ENCODE measurements at regions not wholly inside any gene's neighbourhood (a gene's known extent, or its start where the extent isn't known, plus 50 kb on each side); places are given as distances from the start of the nearest gene placed in this dataset.

DNA sequence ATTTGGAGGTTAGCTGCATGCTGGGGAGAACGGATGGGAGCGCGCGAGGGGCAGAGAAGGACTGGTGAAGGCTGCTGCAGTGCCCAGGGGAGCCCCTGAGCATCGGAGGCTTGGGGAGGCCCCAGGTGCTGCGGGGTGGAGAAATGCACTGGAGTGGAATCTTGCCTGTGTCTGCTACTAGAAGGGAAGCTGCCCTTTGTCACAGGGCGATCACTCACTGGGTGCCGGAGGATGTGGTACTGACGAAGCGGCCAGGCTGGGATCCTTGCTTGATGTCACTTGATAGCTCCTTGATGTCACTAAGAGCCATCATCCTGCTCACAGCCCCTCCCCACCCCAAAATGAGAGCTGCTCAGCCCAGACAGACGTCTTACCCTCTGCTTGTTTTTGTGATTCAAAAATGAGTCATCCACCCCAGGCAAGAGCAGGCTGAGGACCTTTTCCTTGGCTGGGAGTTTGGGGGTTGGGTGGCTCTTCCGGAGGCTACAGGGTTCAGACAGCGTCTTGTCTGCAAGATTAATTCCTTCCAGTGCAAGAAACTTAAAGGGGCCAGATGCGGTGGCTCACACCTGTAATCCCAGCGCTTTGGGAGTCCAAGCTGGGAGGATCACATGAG, 62.6 kb upstream of the PMEPA1 start (continued):
- TF ChIP-seq, protein P1, sequence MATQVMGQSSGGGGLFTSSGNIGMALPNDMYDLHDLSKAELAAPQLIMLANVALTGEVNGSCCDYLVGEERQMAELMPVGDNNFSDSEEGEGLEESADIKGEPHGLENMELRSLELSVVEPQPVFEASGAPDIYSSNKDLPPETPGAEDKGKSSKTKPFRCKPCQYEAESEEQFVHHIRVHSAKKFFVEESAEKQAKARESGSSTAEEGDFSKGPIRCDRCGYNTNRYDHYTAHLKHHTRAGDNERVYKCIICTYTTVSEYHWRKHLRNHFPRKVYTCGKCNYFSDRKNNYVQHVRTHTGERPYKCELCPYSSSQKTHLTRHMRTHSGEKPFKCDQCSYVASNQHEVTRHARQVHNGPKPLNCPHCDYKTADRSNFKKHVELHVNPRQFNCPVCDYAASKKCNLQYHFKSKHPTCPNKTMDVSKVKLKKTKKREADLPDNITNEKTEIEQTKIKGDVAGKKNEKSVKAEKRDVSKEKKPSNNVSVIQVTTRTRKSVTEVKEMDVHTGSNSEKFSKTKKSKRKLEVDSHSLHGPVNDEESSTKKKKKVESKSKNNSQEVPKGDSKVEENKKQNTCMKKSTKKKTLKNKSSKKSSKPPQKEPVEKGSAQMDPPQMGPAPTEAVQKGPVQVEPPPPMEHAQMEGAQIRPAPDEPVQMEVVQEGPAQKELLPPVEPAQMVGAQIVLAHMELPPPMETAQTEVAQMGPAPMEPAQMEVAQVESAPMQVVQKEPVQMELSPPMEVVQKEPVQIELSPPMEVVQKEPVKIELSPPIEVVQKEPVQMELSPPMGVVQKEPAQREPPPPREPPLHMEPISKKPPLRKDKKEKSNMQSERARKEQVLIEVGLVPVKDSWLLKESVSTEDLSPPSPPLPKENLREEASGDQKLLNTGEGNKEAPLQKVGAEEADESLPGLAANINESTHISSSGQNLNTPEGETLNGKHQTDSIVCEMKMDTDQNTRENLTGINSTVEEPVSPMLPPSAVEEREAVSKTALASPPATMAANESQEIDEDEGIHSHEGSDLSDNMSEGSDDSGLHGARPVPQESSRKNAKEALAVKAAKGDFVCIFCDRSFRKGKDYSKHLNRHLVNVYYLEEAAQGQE (IDR thresholded peaks at IDR 0.05): no peak
- 0 out of 2 replicates have a peak, but pooled peaks have one; percentile 63 for TF ChIP-seq MAZ (IDR thresholded peaks at IDR 0.05; ENCODE audit: borderline replicate concordance, low read depth, low read length)
- peak; percentile 99 for TF ChIP-seq JUNB (IDR thresholded peaks at IDR 0.05)
- TF ChIP-seq, protein P2, sequence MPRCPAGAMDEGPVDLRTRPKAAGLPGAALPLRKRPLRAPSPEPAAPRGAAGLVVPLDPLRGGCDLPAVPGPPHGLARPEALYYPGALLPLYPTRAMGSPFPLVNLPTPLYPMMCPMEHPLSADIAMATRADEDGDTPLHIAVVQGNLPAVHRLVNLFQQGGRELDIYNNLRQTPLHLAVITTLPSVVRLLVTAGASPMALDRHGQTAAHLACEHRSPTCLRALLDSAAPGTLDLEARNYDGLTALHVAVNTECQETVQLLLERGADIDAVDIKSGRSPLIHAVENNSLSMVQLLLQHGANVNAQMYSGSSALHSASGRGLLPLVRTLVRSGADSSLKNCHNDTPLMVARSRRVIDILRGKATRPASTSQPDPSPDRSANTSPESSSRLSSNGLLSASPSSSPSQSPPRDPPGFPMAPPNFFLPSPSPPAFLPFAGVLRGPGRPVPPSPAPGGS (IDR thresholded peaks at IDR 0.05): peak; percentile 93
- TF ChIP-seq, protein P3, sequence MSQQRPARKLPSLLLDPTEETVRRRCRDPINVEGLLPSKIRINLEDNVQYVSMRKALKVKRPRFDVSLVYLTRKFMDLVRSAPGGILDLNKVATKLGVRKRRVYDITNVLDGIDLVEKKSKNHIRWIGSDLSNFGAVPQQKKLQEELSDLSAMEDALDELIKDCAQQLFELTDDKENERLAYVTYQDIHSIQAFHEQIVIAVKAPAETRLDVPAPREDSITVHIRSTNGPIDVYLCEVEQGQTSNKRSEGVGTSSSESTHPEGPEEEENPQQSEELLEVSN (IDR thresholded peaks at IDR 0.05; ENCODE audit: borderline replicate concordance, low read depth): no peak; the same call in 1 of the 2 replicates
- TF ChIP-seq EHMT2 (IDR thresholded peaks at IDR 0.05; ENCODE audit: low read depth): no peak
- TF ChIP-seq NR3C1 (IDR thresholded peaks at IDR 0.05): no peak
- TF ChIP-seq CBX2 (IDR thresholded peaks at IDR 0.05; ENCODE audit: borderline replicate concordance, low read depth): no peak
- TF ChIP-seq SREBF2 (IDR thresholded peaks at IDR 0.05): no peak
- no peak for TF ChIP-seq HOXA7 (CRISPR knock-in tag; IDR thresholded peaks at IDR 0.05)
- no peak for TF ChIP-seq HEYL (CRISPR knock-in tag; IDR thresholded peaks at IDR 0.05)
- peak; percentile 62; the same call in 1 of the 2 replicates for TF ChIP-seq HOXB5 (CRISPR knock-in tag; IDR thresholded peaks at IDR 0.05)
- TF ChIP-seq HDAC2 (IDR thresholded peaks at IDR 0.05): no peak
- TF ChIP-seq TFCP2L1 (CRISPR knock-in tag; IDR thresholded peaks at IDR 0.05): no peak
- no peak for TF ChIP-seq RFX5 (IDR thresholded peaks at IDR 0.05)
- TF ChIP-seq NFE2L2 (conservative IDR thresholded peaks at IDR 0.05; ENCODE audit: low read length): no peak
- no peak for TF ChIP-seq ESRRA (IDR thresholded peaks at IDR 0.05; ENCODE audit: borderline replicate concordance, low read length)
- no peak for TF ChIP-seq KDM5A (IDR thresholded peaks at IDR 0.05)
- TF ChIP-seq, protein P4, sequence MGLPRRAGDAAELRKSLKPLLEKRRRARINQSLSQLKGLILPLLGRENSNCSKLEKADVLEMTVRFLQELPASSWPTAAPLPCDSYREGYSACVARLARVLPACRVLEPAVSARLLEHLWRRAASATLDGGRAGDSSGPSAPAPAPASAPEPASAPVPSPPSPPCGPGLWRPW (IDR thresholded peaks at IDR 0.05): peak; percentile 41; the same call in 1 of the 2 replicates
- TF ChIP-seq, protein P5, sequence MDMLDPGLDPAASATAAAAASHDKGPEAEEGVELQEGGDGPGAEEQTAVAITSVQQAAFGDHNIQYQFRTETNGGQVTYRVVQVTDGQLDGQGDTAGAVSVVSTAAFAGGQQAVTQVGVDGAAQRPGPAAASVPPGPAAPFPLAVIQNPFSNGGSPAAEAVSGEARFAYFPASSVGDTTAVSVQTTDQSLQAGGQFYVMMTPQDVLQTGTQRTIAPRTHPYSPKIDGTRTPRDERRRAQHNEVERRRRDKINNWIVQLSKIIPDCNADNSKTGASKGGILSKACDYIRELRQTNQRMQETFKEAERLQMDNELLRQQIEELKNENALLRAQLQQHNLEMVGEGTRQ (IDR thresholded peaks at IDR 0.05): no peak
- no peak for TF ChIP-seq RARB (CRISPR knock-in tag; IDR thresholded peaks at IDR 0.05)
- peak; percentile 98 to 99 for TF ChIP-seq EP300 (IDR thresholded peaks at IDR 0.05)
- no peak for TF ChIP-seq FOSB (CRISPR knock-in tag; IDR thresholded peaks at IDR 0.05)
- TF ChIP-seq FOSL2 (IDR thresholded peaks at IDR 0.05): peak; percentile 98
- peak; percentile 99 for TF ChIP-seq FOSL2 (CRISPR knock-in tag; IDR thresholded peaks at IDR 0.05)
- TF ChIP-seq SMC3 (IDR thresholded peaks at IDR 0.05): peak; percentile 78

Data from A549 (cell line).